GM18873 (cell line): ENCODE measurements at regions not wholly inside any gene's neighbourhood (a gene's known extent, or its start where the extent isn't known, plus 50 kb on each side); places are given as distances from the start of the nearest gene placed in this dataset.
A peak's percentile ranks its signal among the peaks of the same experiment; 100 is the strongest.
"Not testable (repeated sequence)": the region's sequence is repeated elsewhere in the genome, so short reads cannot be mapped to it uniquely, and the experiment has no call there.

ENCODE experiments used
- ATAC-seq: cut with Tn5 transposase; IDR thresholded peaks from one replicate; pipeline ENCODE4 v1.9.1; 2021; ENCODE audit warnings: mild to moderate bottlenecking, moderate library complexity, moderate number of reproducible peaks; ENCODE audit not compliant: unreplicated experiment, low FRiP score

DNA sequence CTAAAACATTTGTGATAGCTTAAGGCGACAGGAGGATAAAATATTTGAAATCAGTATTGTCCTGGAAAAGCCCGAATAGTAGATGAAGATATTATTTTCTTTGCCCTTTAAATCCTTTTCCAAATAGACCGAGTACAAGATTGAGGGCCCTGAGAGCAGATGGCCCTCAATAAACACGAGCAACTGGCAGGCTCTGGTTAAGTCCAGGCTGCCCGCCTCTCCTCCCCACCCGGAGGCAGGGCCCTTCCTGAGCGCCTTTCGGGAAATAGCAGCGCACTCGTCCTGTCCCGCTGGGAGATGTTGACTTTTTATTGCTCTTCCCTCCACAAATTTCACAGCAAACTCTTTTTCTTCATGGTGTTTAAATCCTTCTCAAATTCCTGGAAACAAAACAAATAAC is 50.8 kb upstream of the MAX start:
- no peak for ATAC-seq

DNA sequence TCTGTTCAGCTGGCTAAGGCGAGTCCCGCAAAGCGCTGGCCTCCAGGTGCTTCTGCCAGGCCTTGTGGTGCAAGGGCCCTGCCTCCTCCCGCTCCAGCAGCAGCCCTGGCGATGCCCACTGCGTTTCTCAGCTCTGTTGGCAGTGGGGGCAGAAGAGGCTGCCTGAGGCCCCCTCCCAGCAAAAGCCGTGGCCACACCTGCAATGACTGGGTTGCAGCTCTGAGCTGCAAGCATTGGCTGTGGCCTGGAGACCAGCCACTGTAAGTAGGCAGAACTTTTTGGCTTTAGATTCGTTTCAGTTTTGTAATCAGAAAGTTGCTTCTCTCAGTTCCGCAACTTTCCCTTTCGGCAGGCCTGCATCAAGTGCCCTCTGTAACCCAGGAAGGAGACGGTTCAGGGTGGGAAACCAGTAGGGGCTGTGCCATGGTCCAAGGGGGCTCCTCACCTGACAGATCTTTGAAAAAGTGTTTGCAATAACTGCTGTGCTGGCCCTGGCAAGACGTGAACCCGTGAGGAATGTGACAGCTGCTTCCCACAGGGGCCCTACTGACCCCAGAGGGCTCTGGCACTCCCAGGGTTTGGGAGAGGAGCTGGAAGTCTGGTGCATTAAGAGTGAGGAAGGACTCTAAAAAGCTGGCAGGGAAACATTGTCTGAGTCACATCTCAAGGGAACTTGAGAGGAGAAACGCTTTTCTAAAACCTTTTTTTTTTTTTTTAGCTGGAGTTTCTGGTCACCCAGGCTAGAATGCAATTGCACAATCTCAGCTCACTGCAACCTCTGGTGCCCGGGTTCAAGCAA is 54.5 kb upstream of the MAX start:
- ATAC-seq: no peak

DNA sequence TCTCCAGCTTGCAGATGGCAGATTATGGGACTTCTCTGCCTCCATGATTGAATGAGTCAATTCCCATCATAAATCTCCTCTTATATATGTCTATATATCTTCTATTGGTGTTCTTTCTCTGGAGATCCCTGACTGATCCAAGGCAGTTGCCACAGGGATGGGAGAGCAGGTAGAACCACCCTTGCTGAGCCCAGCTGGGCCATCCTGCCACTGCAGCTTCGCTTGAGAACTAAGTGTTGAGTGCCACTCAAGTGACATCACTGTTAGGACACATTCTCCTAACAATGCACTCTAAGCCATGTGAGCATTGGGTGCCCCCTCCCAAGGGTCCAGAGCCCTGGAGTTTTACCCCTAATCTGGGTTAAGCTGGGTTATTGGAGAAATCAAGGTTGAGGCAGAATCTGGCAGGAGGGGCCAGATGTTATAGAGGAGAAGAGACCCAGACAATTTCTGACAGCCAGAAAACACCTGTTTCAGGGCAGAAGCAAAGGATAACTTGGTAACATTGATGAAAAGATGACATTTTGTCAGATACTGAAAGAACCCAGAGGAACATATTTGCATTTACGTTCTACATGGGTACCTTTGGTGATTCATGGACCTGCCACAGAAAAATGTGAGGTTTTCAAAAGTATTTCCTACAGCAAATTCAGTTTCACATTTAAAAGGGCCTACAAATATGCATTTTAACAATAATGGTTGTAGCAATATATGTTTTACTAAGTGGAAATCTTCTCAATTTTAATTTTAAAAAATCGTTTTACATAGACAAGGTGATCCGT is 57.2 kb upstream of the MAX start:
- ATAC-seq: peak; percentile 46

DNA sequence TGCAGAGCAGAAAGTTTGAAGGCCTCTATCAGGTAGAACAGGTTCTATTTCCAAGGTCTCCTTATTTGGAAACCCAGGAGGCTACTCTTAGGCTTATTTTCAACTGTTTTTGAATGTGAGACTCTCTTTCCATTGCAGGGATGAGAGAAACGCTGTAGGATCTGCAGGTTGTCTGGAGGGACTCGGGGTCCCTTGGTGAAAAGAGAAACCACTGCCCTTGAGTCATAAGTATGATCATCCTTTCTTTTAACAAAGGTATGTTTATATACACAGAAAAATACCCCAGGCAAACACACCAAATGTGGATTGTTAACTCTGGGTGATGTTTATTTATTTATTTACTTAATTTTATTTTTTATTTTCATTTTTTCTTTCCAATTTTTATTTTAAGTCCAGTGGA is 57.8 kb upstream of the MAX start:
- ATAC-seq: no peak

GRCh38 chr14:65162031-65162430 is 59.7 kb upstream of the MAX start:
- ATAC-seq: no peak

GRCh38 chr14:65164068-65164824 is 61.9 kb upstream of the MAX start:
- ATAC-seq: no peak

- ATAC-seq: no peak
Measured at GRCh38 chr14:65164825-65165135, 62.5 kb upstream of the MAX start.

- no peak for ATAC-seq
Measured at GRCh38 chr14:65167072-65167645, 64.8 kb upstream of the MAX start.

GRCh38 chr14:65168840-65169239 is 66.5 kb upstream of the MAX start:
- ATAC-seq: no peak

DNA sequence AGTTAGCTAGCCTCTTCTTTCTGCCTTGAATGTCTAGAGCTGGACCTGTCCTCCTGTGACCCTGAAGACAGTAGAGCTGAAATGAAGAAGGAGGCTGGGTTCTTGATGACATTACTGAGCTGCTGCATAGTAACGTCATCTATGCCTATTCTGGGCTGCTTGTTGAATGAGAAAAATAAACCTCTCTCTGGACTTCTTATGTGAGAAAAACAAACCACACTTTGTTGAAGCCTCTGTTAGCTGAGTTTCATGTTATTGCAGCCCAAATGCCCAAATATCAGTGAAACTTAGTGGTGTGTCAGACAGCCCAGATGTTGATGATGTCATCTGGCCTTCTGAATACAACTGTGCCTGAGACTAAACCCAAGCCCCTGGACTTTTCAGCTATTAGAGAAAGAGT is 67.0 kb upstream of the MAX start:
- ATAC-seq: peak; percentile 69

DNA sequence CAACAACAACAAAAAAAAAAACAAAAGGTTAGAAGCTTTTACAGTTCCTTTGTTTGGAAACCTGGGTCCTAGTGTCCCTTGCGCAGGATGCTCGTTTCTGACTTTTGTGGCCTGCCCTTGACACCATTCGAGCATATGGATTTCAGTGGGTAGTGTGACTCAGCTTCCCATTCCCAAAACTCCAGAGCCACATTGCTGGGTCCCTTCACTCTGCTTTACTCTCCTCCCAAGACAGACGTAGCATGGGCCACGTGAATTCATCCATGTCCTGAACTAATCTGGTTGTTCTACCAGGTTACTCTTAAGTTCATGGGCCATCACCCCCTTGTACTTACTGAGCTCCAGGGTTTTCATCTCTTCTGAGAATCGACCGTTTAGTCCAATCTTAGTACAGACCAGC is 68.0 kb upstream of the MAX start:
- no peak for ATAC-seq

GRCh38 chr14:65170768-65171507 is 68.6 kb upstream of the MAX start:
- no peak for ATAC-seq

- no peak for ATAC-seq
Measured at GRCh38 chr14:65173973-65174693, 71.8 kb upstream of the MAX start.

DNA sequence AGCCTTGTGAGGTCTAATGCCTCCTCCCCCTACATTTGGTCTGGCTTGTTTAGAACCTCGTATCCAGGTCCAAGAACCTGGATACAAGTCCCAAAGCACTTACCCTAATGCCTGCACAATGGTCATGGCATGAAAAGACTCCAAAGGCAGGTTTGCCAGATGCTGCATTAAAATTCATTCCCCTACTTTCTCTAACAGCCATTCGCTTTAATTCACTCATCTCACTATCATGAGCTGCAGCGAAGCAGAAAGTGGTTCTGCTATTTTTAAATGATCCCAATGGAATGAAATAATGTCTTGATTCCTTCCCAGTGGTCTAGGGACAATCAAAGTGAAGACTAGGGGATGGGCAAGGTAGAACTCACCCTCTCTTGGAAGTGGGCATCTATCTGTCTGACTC is 72.5 kb upstream of the MAX start:
- no peak for ATAC-seq

DNA sequence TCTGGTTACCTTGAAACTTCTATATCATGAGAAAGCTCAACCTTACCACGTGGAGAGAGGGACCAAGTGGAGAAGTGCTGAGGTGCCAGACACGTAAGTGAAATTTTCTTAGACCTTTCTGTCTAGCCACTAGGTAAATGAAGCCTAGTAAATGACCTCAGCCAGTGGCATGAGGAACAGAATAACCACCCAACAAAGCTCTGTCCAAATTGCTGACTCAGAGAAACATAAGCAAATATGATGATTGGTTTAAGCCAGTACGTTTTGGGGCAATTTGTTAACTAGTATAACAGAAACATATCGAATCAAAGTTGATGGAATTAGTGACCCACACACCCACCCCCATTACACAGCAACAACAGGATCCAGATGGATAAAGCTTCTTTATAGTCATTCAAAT is 75.2 kb upstream of the MAX start:
- no peak for ATAC-seq

DNA sequence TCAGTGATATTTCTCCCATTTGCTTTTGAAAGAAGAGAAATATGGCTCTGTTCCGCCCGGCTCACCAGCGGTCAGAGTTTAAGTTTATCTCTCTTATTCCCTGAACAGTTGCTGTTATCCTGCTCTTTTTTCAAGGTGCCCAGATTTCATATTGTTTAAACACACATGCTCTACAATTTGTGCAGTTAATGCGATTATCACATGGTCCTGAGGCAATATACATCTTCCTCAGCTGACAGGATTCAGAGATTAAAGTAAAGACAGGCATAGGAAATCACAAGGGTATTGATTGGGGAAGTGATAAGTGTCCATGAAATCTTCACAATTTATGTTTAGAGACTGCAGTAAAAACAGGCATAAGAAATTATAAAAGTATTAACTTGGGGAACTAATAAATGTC is 76.9 kb upstream of the MAX start:
- not testable (repeated sequence) for ATAC-seq

- peak; percentile 75 for ATAC-seq
Measured at GRCh38 chr14:65179918-65180724, 77.8 kb upstream of the MAX start.

DNA sequence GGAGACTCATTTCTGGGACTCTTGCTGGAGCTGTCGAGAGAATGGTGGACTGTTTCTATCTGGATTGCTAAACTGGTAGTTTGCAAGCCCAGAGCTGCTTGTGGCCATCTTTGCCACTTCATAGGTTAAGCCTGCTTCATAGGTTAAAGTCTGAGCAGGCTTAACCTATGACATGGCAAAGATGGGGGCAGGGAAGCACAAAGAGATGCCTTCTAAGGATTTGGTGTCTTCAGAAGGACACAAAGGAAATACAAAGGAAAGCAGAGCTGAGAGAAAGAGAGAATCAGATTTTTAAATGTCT is 78.4 kb upstream of the MAX start:
- no peak for ATAC-seq
